ENCODE measurements at regions not wholly inside any gene's neighbourhood (a gene's known extent, or its start where the extent isn't known, plus 50 kb on each side); places are given as distances from the start of the nearest gene placed in this dataset.

DNA sequence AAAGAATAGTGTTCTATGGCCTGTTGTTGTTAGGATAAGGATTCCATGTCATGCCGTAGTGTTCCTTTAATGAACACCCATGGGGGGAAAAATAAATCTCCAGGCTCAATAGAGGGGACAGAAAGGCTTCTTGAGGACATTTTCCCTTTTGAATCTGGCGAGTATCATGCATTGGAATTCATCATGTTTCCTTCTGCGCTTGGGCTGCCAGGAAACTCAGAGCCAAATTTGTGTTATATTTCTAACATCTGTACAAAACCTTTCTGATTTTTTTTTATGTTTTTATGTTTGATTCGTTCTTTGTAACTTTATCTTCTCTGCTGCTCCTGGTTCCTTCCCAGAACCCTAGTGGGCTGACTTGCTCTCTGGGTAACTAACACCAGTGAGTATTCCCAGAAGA, 1163.3 kb downstream of the VRK1 start:
- Histone ChIP-seq H3K36me3 (ENCODE audit: control insufficient read depth, insufficient read depth, low read length) (no peaks in the 10 kb centered on the region), H3K27me3 (ENCODE audit: control insufficient read depth, insufficient read depth, low read length) (no peaks in the 10 kb centered on the region), H3K4me3 (ENCODE audit: low read depth, low read length) (no peak overlapping the region)
- no peak for DNase-seq (ENCODE audit: low read depth)
- POLR2A ChIA-PET, result no interaction called here
- CTCF ChIA-PET, result no interaction called here
- TF ChIP-seq, protein P1, sequence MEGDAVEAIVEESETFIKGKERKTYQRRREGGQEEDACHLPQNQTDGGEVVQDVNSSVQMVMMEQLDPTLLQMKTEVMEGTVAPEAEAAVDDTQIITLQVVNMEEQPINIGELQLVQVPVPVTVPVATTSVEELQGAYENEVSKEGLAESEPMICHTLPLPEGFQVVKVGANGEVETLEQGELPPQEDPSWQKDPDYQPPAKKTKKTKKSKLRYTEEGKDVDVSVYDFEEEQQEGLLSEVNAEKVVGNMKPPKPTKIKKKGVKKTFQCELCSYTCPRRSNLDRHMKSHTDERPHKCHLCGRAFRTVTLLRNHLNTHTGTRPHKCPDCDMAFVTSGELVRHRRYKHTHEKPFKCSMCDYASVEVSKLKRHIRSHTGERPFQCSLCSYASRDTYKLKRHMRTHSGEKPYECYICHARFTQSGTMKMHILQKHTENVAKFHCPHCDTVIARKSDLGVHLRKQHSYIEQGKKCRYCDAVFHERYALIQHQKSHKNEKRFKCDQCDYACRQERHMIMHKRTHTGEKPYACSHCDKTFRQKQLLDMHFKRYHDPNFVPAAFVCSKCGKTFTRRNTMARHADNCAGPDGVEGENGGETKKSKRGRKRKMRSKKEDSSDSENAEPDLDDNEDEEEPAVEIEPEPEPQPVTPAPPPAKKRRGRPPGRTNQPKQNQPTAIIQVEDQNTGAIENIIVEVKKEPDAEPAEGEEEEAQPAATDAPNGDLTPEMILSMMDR (IDR thresholded peaks at IDR 0.05; ENCODE audit: insufficient read depth, low read depth, low read length), result no peak

DNA sequence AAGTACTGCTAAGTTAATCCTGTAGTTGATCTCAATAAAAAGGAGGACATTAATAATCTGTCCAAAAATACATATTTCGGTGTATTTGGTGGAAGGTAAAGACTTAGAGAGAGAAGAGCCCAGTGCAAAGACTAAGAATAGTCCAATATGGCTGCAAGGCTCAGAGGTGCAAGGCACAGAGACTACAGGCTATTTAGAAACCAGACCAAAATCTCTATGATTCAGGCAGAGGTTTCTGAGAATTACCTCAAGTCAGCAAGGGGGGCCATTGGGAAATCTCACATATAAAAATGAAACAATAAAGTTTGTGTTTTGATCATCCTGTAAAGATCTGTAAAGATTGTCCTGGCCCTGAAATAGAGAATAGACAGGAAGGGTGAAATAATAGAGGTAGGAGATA, 1173.0 kb downstream of the VRK1 start:
- Histone ChIP-seq H3K36me3 (ENCODE audit: control insufficient read depth, insufficient read depth, low read length) (no peaks in the 10 kb centered on the region), H3K27me3 (ENCODE audit: control insufficient read depth, insufficient read depth, low read length) (no peaks in the 10 kb centered on the region), H3K4me3 (ENCODE audit: low read depth, low read length) (no peak overlapping the region)
- no peak for DNase-seq (ENCODE audit: low read depth)
- ChIA-PET POLR2A (no interaction called here), CTCF (no interaction called here)
- TF ChIP-seq, protein P1 (IDR thresholded peaks at IDR 0.05; ENCODE audit: insufficient read depth, low read depth, low read length), result no peak

DNA sequence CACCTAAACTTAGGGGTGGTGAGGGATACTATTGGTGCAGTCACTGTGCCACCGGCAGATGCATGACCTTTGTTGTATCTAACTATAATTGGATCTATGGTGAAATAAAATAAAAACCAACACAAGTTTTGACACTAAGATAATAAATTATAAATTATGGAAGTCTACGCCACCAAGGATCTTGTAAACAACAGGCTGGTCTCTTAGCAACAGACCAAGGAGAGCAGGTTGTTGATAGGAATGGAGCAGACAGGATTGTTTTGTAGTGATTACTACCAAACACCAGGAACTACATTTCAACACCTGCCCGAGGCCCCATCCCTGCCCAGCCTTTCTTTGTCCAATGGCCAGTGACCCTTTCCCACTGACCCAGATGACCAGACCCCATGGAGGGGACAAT, 1178.0 kb downstream of the VRK1 start:
- TF ChIP-seq, protein P1 (IDR thresholded peaks at IDR 0.05; ENCODE audit: insufficient read depth, low read depth, low read length), result no peak
- ChIA-PET POLR2A (no interaction called here), CTCF (no interaction called here)
- no peaks in the 10 kb centered on the region for H3K27me3 ChIP-seq (ENCODE audit: control insufficient read depth, insufficient read depth, low read length)
- DNase-seq (ENCODE audit: low read depth), result no peak
- no peaks in the 10 kb centered on the region for H3K36me3 ChIP-seq (ENCODE audit: control insufficient read depth, insufficient read depth, low read length)
- H3K4me3 ChIP-seq (ENCODE audit: low read depth, low read length), result no peak overlapping the region

DNA sequence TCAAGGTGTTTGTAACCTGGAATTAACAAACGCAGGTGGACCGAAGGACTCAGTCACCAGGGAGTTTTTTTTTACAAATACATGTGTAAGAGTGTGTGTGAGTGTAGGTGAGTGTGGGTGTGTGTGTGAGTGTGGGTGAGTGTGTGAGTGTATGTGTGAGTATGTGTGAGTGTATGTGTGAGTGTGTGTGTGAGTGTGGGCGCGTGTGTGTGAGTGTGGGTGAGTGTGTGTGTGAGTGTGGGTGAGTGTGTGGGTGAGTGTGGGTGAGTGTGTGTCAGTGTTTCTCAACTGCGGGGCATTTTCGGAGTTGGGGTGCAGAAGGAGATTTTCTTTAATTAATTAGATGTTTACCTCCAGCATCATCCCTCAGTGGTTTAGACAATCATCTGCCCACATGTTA, 1178.8 kb downstream of the VRK1 start:
- Histone ChIP-seq H3K27me3 (ENCODE audit: control insufficient read depth, insufficient read depth, low read length) (no peaks in the 10 kb centered on the region), H3K36me3 (ENCODE audit: control insufficient read depth, insufficient read depth, low read length) (no peaks in the 10 kb centered on the region), H3K4me3 (ENCODE audit: low read depth, low read length) (no peak overlapping the region)
- POLR2A ChIA-PET, result no interaction called here
- DNase-seq (ENCODE audit: low read depth), result no peak
- TF ChIP-seq, protein P1 (IDR thresholded peaks at IDR 0.05; ENCODE audit: insufficient read depth, low read depth, low read length), result no peak
- CTCF ChIA-PET, result no interaction called here

DNA sequence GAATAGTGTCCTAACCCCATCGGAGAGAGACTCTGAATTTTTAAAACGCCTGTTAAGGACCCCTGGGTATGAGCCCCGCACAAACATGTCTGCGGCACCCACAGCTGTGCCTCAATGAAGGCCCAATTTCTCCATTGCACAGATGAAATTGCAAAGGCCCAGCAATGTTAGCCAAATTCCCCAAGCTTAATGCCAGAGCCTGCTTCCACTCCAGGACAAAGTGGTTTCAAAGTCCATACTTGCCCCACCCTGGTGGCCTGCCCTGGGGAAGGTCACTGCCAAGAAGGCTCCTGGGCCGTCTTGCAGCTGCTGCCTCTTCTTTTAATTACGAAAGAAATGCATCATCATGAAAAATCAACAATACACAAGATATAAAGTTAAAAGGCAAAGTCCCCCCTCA, 1179.7 kb downstream of the VRK1 start:
- ChIA-PET CTCF (no interaction called here), POLR2A (no interaction called here)
- TF ChIP-seq, protein P1 (IDR thresholded peaks at IDR 0.05; ENCODE audit: insufficient read depth, low read depth, low read length), result no peak
- Histone ChIP-seq H3K36me3 (ENCODE audit: control insufficient read depth, insufficient read depth, low read length) (no peaks in the 10 kb centered on the region), H3K27me3 (ENCODE audit: control insufficient read depth, insufficient read depth, low read length) (no peaks in the 10 kb centered on the region), H3K4me3 (ENCODE audit: low read depth, low read length) (no peak overlapping the region)
- DNase-seq (ENCODE audit: low read depth), result no peak
